Neural progenitor cell (in vitro differentiated cells): ENCODE measurements at regions not wholly inside any gene's neighbourhood (a gene's known extent, or its start where the extent isn't known, plus 50 kb on each side); places are given as distances from the start of the nearest gene placed in this dataset.

Experiments used
- DNase-seq: peaks from one replicate; pipeline ENCODE4 v3.0.0-alpha.2; 2016; ENCODE audit warnings: low spot score
- H2AFZ ChIP-seq: fragments of 200-600 bp; sonication (generic); replicated peaks from 2 replicates; pipeline ENCODE4 v1.6.1; 2016; ENCODE audit warnings: antibody characterized with exemption
- H3F3A ChIP-seq: fragments of 200-600 bp; sonication (generic); 2 replicates; pipeline ENCODE4 v1.6.1; 2016; ENCODE audit warnings: antibody characterized with exemption, low read depth
- H3K27ac ChIP-seq: fragments of 200-600 bp; sonication (generic); 2 replicates; pipeline ENCODE4 v1.5.1; 2016; ENCODE audit warnings: mild to moderate bottlenecking
- H3K27me3 ChIP-seq: fragments of 200-600 bp; sonication (generic); 2 replicates; pipeline ENCODE4 v1.6.1; 2016; ENCODE audit warnings: mild to moderate bottlenecking, moderate library complexity
- H3K36me3 ChIP-seq: fragments of 200-600 bp; sonication (generic); 2 replicates; pipeline ENCODE4 v1.5.1; 2016
- H3K4me1 ChIP-seq: fragments of 200-600 bp; sonication (generic); 2 replicates; pipeline ENCODE4 v1.6.1; 2016; ENCODE audit warnings: mixed run types
- H3K4me2 ChIP-seq: fragments of 200-600 bp; sonication (generic); 2 replicates; pipeline ENCODE4 v1.6.1; 2016
- H3K4me3 ChIP-seq: fragments of 200-600 bp; sonication (generic); 2 replicates; pipeline ENCODE4 v1.5.1; 2016
- H3K79me2 ChIP-seq: fragments of 200-600 bp; sonication (generic); 2 replicates; pipeline ENCODE4 v1.6.1; 2016; ENCODE audit warnings: low read depth
- H3K9ac ChIP-seq: fragments of 200-600 bp; sonication (generic); 2 replicates; pipeline ENCODE4 v1.6.1; 2016
- H3K9me3 ChIP-seq: fragments of 200-600 bp; sonication (generic); 2 replicates; pipeline ENCODE4 v1.5.1; 2016; ENCODE audit warnings: low read depth
- H4K20me1 ChIP-seq: fragments of 200-600 bp; sonication (generic); 2 replicates; pipeline ENCODE4 v1.6.1; 2016; ENCODE audit warnings: low read depth
- H3K27ac Mint-ChIP-seq: 3 replicates; pipeline ENCODE4 v1.8.0; 2021; ENCODE audit warnings: mixed read lengths
- H3K27me3 Mint-ChIP-seq: 2 replicates; pipeline ENCODE4 v1.8.0; 2022; ENCODE audit warnings: low read depth, mild to moderate bottlenecking, inconsistent platforms, moderate library complexity, mixed read lengths; ENCODE audit not compliant: insufficient read depth
- H3K36me3 Mint-ChIP-seq: 3 replicates; pipeline ENCODE4 v1.8.0; 2021; ENCODE audit warnings: mixed read lengths
- H3K4me1 Mint-ChIP-seq: 3 replicates; pipeline ENCODE4 v1.8.0; 2021; ENCODE audit warnings: mixed read lengths
- H3K4me3 Mint-ChIP-seq: 3 replicates; pipeline ENCODE4 v1.8.0; 2021; ENCODE audit warnings: mild to moderate bottlenecking, moderate library complexity, mixed read lengths
- H3K9me3 Mint-ChIP-seq: 3 replicates; pipeline ENCODE4 v1.8.0; 2020; ENCODE audit warnings: mixed read lengths
- EZH2 ChIP-seq: fragments of 200-600 bp; sonication (generic); IDR thresholded peaks from 2 replicates; pipeline ENCODE4 v1.6.1; 2017; ENCODE audit warnings: antibody characterized with exemption, mild to moderate bottlenecking, moderate library complexity
- EZH2phosphoT487 ChIP-seq: fragments of 200-600 bp; sonication (generic); IDR thresholded peaks from 2 replicates; pipeline ENCODE4 v1.6.1; 2017; ENCODE audit warnings: antibody characterized with exemption
- TF ChIP-seq, protein P1 (sequence below): fragments of 200-600 bp; sonication (generic); IDR thresholded peaks from 2 replicates; pipeline ENCODE4 v1.5.1; 2017; ENCODE audit warnings: antibody characterized with exemption, mild to moderate bottlenecking

DNA sequence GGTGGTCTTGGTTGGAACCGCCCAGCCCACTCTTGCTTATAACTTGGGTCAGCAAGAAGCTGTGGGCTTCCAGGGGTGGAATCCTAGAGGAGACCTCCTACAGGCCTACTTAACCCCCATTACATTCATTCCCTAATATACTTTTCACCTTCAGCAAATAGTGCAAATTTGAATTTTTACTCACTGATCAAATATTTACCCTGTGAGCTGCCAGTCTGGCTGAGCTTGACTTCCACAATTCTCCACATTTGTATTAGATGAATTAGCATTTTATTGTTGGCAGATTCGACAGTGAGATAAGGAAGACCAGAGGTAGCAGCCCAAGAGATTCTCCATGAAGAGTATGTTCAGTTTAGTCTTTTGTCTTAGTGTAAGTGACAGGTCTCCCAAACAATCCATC is 199.6 kb downstream of the BCOR start:
- no peak for DNase-seq
- H3K4me1 ChIP-seq: peaks cover 37% of the 10 kb centered on the region
- no peaks in the 10 kb centered on the region for H3K79me2 ChIP-seq
- TF ChIP-seq EZH2: no peak
- TF ChIP-seq, protein P1, sequence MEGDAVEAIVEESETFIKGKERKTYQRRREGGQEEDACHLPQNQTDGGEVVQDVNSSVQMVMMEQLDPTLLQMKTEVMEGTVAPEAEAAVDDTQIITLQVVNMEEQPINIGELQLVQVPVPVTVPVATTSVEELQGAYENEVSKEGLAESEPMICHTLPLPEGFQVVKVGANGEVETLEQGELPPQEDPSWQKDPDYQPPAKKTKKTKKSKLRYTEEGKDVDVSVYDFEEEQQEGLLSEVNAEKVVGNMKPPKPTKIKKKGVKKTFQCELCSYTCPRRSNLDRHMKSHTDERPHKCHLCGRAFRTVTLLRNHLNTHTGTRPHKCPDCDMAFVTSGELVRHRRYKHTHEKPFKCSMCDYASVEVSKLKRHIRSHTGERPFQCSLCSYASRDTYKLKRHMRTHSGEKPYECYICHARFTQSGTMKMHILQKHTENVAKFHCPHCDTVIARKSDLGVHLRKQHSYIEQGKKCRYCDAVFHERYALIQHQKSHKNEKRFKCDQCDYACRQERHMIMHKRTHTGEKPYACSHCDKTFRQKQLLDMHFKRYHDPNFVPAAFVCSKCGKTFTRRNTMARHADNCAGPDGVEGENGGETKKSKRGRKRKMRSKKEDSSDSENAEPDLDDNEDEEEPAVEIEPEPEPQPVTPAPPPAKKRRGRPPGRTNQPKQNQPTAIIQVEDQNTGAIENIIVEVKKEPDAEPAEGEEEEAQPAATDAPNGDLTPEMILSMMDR: no peak
- TF ChIP-seq EZH2phosphoT487: no peak
- Mint-ChIP-seq H3K27me3 (peaks cover 13% of the 10 kb centered on the region), H3K27ac (no peak overlapping the region), H3K9me3 (peaks cover 20% of the 10 kb centered on the region), H3K36me3 (no peaks in the 10 kb centered on the region), H3K4me1 (peaks cover 51% of the 10 kb centered on the region), H3K4me3 (no peak overlapping the region)
- H3K9ac ChIP-seq: no peak overlapping the region
- H3K4me2 ChIP-seq: no peak overlapping the region
- no peaks in the 10 kb centered on the region for H4K20me1 ChIP-seq
- H3K9me3 ChIP-seq: no peaks in the 10 kb centered on the region
- H3K27me3 ChIP-seq: no peaks in the 10 kb centered on the region
- peaks cover 23% of the 10 kb centered on the region for H3F3A ChIP-seq
- no peak overlapping the region for H3K4me3 ChIP-seq
- no peak overlapping the region for H2AFZ ChIP-seq
- H3K36me3 ChIP-seq: no peaks in the 10 kb centered on the region
- no peak overlapping the region for H3K27ac ChIP-seq

DNA sequence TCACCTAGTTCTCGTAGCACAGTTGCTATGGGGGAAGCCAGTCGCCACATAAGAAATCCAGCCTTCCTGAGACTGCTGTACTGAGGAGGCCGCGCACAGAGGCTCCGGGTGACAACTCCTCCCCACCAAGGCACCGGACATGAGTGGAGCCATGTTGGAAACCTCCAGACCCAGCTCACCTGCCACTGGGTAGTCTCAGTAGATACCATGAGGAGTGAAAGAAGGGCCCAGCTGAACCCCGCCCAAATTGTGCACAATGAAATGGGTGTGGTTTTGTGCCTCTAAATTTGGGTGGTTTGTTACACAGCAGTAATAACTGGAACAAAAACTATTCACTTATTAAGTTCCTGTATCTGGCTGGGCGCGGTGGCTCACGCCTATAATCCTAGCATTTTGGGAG is 198.7 kb downstream of the BCOR start:
- Histone ChIP-seq H3K27me3 (no peaks in the 10 kb centered on the region), H3K4me2 (no peak overlapping the region), H3K4me3 (no peak overlapping the region), H3K9me3 (no peaks in the 10 kb centered on the region), H3F3A (peaks cover 23% of the 10 kb centered on the region), H2AFZ (no peak overlapping the region), H3K79me2 (no peaks in the 10 kb centered on the region), H4K20me1 (no peaks in the 10 kb centered on the region), H3K36me3 (no peaks in the 10 kb centered on the region), H3K27ac (no peak overlapping the region), H3K9ac (no peak overlapping the region), H3K4me1 (peaks cover 37% of the 10 kb centered on the region)
- H3K9me3 Mint-ChIP-seq: peaks cover 20% of the 10 kb centered on the region
- no peak overlapping the region for H3K27ac Mint-ChIP-seq
- peaks cover 13% of the 10 kb centered on the region for H3K27me3 Mint-ChIP-seq
- no peak overlapping the region for H3K4me3 Mint-ChIP-seq
- peaks cover 51% of the 10 kb centered on the region for H3K4me1 Mint-ChIP-seq
- H3K36me3 Mint-ChIP-seq: no peaks in the 10 kb centered on the region
- TF ChIP-seq, protein P1: no peak
- TF ChIP-seq EZH2phosphoT487 (no peak), EZH2 (no peak)
- no peak for DNase-seq

DNA sequence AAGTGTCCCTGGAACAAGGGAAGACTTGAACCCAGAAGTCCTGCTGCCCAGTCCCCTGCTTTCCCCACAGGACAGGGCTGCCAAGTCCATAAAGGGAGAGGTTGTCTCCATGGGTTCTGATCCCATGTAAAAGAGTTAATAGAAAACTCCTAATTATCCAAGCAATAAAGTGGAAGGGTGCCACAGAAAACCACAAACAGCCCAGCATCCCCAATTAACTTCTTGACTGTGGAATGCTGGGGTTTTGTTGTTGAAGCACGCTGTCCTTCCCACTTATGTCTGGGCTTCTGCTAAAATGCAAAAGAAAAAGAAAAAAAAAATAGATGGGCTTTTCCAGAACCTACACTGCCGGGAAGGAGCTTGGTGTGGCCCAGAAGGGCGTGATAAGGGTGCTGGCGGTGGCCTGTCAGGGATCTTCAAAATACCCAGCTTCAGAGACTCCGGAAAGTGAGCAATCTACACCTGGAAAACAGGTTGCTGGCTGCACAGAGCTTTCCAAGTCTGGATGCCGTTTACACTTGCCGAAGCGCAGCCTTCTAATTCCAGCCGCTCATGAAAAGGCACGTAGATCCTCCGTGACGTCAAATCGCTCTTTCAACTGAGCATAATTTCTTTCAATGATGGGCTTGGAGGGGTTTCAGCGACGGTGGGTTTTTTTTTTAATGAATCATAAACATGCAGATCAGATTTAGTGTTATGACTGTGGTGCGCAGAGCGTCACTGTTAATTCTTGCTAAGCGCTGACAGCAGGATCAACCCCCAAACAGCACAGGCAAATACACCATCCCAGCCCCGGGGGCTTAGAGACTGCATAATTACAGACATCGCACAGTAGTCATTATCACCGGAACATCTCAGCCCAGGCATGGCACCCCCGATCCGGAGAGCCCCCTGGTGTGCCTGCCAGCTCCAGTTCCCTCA is 197.6 kb downstream of the BCOR start:
- Histone ChIP-seq H3K27ac (no peak overlapping the region), H3K4me1 (peaks cover 43% of the 10 kb centered on the region), H3K27me3 (no peaks in the 10 kb centered on the region), H3K9ac (no peak overlapping the region), H3F3A (peaks cover 23% of the 10 kb centered on the region), H3K36me3 (no peaks in the 10 kb centered on the region), H3K4me2 (peak overlapping the region; percentile 51), H2AFZ (peak overlapping the region; percentile 73), H3K79me2 (no peaks in the 10 kb centered on the region), H3K4me3 (no peak overlapping the region), H3K9me3 (no peaks in the 10 kb centered on the region), H4K20me1 (no peaks in the 10 kb centered on the region)
- H3K9me3 Mint-ChIP-seq: peaks cover 16% of the 10 kb centered on the region
- no peak for DNase-seq
- H3K27me3 Mint-ChIP-seq: peaks cover 17% of the 10 kb centered on the region
- H3K36me3 Mint-ChIP-seq: no peaks in the 10 kb centered on the region
- no peak overlapping the region for H3K27ac Mint-ChIP-seq
- TF ChIP-seq, protein P1: no peak
- TF ChIP-seq EZH2phosphoT487 (no peak), EZH2 (no peak)
- no peak overlapping the region for H3K4me3 Mint-ChIP-seq
- H3K4me1 Mint-ChIP-seq: peaks cover 51% of the 10 kb centered on the region
